ENCODE measurements at regions not wholly inside any gene's neighbourhood (a gene's known extent, or its start where the extent isn't known, plus 50 kb on each side); places are given as distances from the start of the nearest gene placed in this dataset.

DNA sequence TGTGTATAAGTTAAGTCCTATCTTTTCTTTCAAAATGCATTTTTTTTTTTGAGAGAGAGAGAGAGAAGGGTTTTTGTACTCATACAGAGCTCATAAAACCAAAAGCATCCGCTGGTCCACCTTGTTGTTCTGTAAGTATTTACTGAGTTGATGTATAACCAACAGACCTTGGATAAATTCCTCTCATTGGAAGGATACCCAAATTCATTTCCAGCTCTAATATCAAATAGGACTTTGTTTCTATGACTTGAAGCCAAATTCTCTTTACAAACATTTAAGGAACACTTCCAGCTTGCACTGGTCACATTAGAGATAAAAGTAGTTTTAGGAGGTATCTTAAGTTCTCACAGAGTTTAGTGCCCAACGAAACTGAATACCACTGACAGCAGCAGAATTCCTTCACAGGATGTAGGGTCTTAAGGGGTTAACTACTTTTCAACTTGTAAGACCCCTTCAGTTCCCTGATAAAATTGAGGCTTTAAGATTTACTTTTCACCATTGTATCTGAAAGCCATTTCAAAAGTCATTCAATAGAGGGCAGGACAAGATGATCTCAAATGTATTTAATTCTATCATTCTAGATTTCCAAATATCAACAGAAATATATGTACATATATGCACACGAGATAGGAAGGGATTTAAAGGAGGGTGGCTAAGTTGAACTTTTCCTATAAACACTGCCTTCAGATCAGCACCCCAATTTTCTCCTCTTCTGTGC lies 1398.5 kb upstream of the CELF4 start:
- no peak overlapping the region for H3K4me3 ChIP-seq (ENCODE audit: low read depth, low read length)
- TF ChIP-seq, protein P1, sequence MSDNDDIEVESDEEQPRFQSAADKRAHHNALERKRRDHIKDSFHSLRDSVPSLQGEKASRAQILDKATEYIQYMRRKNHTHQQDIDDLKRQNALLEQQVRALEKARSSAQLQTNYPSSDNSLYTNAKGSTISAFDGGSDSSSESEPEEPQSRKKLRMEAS (IDR thresholded peaks at IDR 0.05; ENCODE audit: low read depth, low read length), result no peak
- TF ChIP-seq MYC (IDR thresholded peaks at IDR 0.05; ENCODE audit: low read depth, low read length) (no peak), POLR2A (IDR thresholded peaks at IDR 0.05; ENCODE audit: extremely low read depth, insufficient read length) (no peak)
- TF ChIP-seq, protein P2, sequence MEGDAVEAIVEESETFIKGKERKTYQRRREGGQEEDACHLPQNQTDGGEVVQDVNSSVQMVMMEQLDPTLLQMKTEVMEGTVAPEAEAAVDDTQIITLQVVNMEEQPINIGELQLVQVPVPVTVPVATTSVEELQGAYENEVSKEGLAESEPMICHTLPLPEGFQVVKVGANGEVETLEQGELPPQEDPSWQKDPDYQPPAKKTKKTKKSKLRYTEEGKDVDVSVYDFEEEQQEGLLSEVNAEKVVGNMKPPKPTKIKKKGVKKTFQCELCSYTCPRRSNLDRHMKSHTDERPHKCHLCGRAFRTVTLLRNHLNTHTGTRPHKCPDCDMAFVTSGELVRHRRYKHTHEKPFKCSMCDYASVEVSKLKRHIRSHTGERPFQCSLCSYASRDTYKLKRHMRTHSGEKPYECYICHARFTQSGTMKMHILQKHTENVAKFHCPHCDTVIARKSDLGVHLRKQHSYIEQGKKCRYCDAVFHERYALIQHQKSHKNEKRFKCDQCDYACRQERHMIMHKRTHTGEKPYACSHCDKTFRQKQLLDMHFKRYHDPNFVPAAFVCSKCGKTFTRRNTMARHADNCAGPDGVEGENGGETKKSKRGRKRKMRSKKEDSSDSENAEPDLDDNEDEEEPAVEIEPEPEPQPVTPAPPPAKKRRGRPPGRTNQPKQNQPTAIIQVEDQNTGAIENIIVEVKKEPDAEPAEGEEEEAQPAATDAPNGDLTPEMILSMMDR (IDR thresholded peaks at IDR 0.05; ENCODE audit: low read depth, low read length), result no peak
- DNase-seq (ENCODE audit: low read depth), result no peak

DNA sequence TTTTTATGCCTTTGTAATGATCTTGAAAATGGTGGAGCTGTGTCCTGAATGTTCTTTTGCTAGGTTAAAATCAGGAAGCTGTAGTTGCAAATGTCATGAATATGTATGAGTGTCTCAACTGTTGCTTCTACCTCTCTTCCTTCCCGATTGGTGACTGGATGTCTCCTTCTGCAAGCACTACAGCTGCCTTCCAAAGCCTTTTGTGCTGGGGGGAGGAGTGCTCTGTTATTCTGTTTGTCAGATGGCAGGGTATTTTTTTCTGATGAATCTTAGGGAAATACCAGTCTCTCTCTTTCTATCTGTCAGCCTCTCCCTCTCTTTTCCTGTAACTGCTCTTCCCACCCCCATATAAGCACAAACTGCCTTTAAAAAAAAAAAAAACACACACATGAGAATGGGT lies 1396.3 kb upstream of the CELF4 start:
- no peak for TF ChIP-seq MYC (IDR thresholded peaks at IDR 0.05; ENCODE audit: low read depth, low read length)
- TF ChIP-seq, protein P1 (IDR thresholded peaks at IDR 0.05; ENCODE audit: low read depth, low read length), result no peak
- no peak for TF ChIP-seq POLR2A (IDR thresholded peaks at IDR 0.05; ENCODE audit: extremely low read depth, insufficient read length)
- TF ChIP-seq, protein P2 (IDR thresholded peaks at IDR 0.05; ENCODE audit: low read depth, low read length), result no peak
- DNase-seq (ENCODE audit: low read depth), result no peak
- no peak overlapping the region for H3K4me3 ChIP-seq (ENCODE audit: low read depth, low read length)

DNA sequence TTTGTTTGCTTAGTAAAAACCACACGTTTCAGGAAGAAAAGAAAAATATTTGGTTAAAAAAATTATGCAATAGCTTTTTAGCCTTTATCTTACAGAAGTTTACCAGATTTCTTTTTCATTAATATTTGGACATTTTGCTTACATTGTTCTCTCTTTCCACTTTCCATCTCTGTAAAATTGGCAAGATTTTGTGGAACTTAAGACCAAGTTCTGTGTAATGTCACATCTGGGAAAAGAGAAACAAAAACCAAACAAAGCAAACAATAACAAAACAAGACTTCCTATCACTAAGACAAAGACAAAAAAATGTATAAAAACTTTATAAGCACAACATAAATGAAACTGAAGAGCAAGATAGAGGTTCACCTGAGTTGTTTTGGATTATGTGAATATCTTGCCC lies 1392.1 kb upstream of the CELF4 start:
- TF ChIP-seq POLR2A (IDR thresholded peaks at IDR 0.05; ENCODE audit: extremely low read depth, insufficient read length), result no peak
- TF ChIP-seq, protein P1 (IDR thresholded peaks at IDR 0.05; ENCODE audit: low read depth, low read length), result no peak
- no peak overlapping the region for H3K4me3 ChIP-seq (ENCODE audit: low read depth, low read length)
- DNase-seq (ENCODE audit: low read depth), result no peak

DNA sequence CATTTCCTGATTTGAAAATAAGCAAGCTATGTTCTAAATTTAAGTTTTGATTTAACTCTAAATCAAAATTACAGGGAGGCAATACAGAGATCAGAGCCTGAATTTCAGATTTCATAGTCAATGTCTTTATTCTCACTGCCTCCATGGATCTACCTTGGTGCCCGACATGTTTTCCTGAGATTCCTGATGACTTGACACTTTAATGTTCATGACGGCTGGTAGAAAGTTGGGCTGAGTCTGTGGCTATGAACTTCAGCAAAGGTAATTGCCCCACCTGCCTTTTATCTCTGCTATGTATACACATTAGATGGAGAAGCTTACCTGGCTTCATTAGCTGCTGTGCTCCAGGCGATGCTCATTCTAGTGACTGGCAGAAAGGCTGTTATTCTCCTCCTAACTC lies 1390.5 kb upstream of the CELF4 start:
- TF ChIP-seq, protein P1 (IDR thresholded peaks at IDR 0.05; ENCODE audit: low read depth, low read length), result no peak
- no peak for TF ChIP-seq MYC (IDR thresholded peaks at IDR 0.05; ENCODE audit: low read depth, low read length)
- no peak overlapping the region for H3K4me3 ChIP-seq (ENCODE audit: low read depth, low read length)
- DNase-seq (ENCODE audit: low read depth), result no peak

DNA sequence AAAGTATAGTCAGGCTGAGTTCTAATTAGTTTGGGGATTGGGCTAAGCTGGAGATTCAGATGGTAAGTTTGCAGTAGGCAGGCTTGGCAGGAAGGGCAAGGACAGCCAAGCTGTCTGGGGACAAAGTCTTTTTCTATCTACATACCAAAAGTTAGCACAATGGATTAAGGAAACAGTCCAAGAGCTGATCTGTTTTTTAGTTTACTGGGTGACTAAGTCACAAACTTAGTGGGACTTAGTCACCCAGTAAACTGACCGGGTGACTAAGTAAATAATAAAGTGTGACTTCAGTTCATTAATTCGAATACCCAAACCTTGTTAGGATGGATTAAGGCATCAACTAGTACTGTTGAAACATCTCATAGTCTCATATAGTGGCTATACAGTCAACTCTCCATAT lies 1386.0 kb upstream of the CELF4 start:
- TF ChIP-seq, protein P1 (IDR thresholded peaks at IDR 0.05; ENCODE audit: low read depth, low read length), result no peak
- TF ChIP-seq, protein P2 (IDR thresholded peaks at IDR 0.05; ENCODE audit: low read depth, low read length), result no peak
- TF ChIP-seq POLR2A (IDR thresholded peaks at IDR 0.05; ENCODE audit: extremely low read depth, insufficient read length) (no peak), MYC (IDR thresholded peaks at IDR 0.05; ENCODE audit: low read depth, low read length) (no peak)
- DNase-seq (ENCODE audit: low read depth), result no peak
- no peak overlapping the region for H3K4me3 ChIP-seq (ENCODE audit: low read depth, low read length)

DNA sequence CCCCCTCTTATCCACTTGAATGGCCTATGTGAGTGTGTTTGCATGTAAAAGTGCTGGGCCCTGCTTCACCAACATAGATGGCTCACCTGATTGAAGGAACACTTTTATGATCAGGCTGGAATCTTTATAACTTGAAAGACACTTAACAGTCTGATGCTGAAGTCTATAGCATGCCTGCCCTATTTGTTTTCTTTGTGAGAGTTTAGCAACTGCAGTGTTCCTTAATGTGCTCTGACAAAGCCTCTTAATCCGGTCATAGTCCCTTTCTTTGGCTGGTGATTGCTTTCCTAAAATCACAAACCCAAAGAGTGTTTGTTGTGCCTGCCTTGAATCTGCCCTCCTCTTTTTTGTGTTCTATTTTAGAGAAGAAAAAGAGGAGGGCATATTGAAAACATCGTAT lies 1382.8 kb upstream of the CELF4 start:
- H3K4me3 ChIP-seq (ENCODE audit: low read depth, low read length), result no peak overlapping the region
- no peak for DNase-seq (ENCODE audit: low read depth)
- TF ChIP-seq, protein P2 (IDR thresholded peaks at IDR 0.05; ENCODE audit: low read depth, low read length), result no peak
- TF ChIP-seq POLR2A (IDR thresholded peaks at IDR 0.05; ENCODE audit: extremely low read depth, insufficient read length) (no peak), MYC (IDR thresholded peaks at IDR 0.05; ENCODE audit: low read depth, low read length) (no peak)
- TF ChIP-seq, protein P1 (IDR thresholded peaks at IDR 0.05; ENCODE audit: low read depth, low read length), result no peak
